Breast epithelium (tissue), 3 donors: ENCODE measurements at regions not wholly inside any gene's neighbourhood (a gene's known extent, or its start where the extent isn't known, plus 50 kb on each side); places are given as distances from the start of the nearest gene placed in this dataset.
"Not testable (repeated sequence)": the region's sequence is repeated elsewhere in the genome, so short reads cannot be mapped to it uniquely, and the experiment has no call there.

Source experiments
- POLR2A ChIP-seq: fragments of 450-650 bp; IDR thresholded peaks from one replicate; pipeline ENCODE4 v1.6.1; 2016; ENCODE audit warnings: antibody characterized with exemption, mild to moderate bottlenecking, moderate library complexity
- POLR2AphosphoS5 ChIP-seq, 3 donors: sonication (generic); formaldehyde crosslinking; IDR thresholded peaks; one replicate each; pipeline ENCODE4 v1.6.1; 2017; ENCODE audit warnings: antibody characterized with exemption in 3 of 3
- TF ChIP-seq, protein P1 (sequence below), 3 donors: fragments of 450-650 bp; IDR thresholded peaks; one replicate each; pipeline ENCODE4 v1.5.1; 2016 to 2017; ENCODE audit warnings: antibody characterized with exemption in 3 of 3, mild to moderate bottlenecking in 3 of 3, moderate library complexity in 3 of 3

DNA sequence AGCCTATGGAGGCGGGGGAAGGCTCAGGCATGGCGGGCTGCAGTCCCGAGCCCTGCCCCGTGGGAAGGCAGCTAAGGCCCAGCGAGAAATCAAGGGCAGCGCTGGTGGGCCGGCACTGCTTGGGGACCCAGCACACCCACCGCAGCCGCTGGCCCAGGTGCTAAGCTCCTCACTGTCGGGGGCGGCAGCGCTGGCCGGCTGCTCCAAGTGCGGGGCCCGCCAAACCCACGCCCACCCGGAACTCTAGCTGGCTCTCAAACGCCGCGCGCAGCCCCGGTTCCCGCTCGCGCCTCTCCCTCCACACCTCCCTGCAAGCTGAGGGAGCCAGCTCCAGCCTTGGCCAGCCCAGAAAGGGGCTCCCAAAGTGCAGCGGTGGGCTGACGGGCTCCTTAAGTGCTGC lies 174.0 kb downstream of the LY86 start:
- not testable (repeated sequence) for TF ChIP-seq POLR2AphosphoS5 (IDR thresholded peaks at IDR 0.05); POLR2A
- TF ChIP-seq, protein P1, sequence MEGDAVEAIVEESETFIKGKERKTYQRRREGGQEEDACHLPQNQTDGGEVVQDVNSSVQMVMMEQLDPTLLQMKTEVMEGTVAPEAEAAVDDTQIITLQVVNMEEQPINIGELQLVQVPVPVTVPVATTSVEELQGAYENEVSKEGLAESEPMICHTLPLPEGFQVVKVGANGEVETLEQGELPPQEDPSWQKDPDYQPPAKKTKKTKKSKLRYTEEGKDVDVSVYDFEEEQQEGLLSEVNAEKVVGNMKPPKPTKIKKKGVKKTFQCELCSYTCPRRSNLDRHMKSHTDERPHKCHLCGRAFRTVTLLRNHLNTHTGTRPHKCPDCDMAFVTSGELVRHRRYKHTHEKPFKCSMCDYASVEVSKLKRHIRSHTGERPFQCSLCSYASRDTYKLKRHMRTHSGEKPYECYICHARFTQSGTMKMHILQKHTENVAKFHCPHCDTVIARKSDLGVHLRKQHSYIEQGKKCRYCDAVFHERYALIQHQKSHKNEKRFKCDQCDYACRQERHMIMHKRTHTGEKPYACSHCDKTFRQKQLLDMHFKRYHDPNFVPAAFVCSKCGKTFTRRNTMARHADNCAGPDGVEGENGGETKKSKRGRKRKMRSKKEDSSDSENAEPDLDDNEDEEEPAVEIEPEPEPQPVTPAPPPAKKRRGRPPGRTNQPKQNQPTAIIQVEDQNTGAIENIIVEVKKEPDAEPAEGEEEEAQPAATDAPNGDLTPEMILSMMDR (IDR thresholded peaks at IDR 0.05) = not testable (repeated sequence)
